Peyer's patch (tissue), 4 donors: ENCODE measurements at regions not wholly inside any gene's neighbourhood (a gene's known extent, or its start where the extent isn't known, plus 50 kb on each side); places are given as distances from the start of the nearest gene placed in this dataset.

Source experiments
- CTCF ChIP-seq, 6 experiments: fragments of 450-650 bp in 4 of 6; fragments of 200-600 bp in 2 of 6; sonication (generic) in 1 of 6; IDR thresholded peaks; one replicate each; pipeline ENCODE4 v1.5.1; 2017 to 2019; ENCODE audit warnings: antibody characterized with exemption in 6 of 6, mild to moderate bottlenecking in 3 of 6, moderate library complexity in 1 of 6
- POLR2A ChIP-seq, 2 donors: fragments of 450-650 bp; IDR thresholded peaks; one replicate each; pipeline ENCODE4 v1.5.1; 2017; ENCODE audit warnings: antibody characterized with exemption in 2 of 2, mild to moderate bottlenecking in 2 of 2, moderate library complexity in 2 of 2

- TF ChIP-seq CTCF (IDR thresholded peaks at IDR 0.05) (no peak), POLR2A (IDR thresholded peaks at IDR 0.05) (no peak)
Measured at GRCh38 chr6:21856844-21857243, 263.3 kb downstream of the SOX4 start.
